Middle frontal gyrus (tissue), 1 donor: ENCODE measurements at regions not wholly inside any gene's neighbourhood (a gene's known extent, or its start where the extent isn't known, plus 50 kb on each side); places are given as distances from the start of the nearest gene placed in this dataset.
"Not testable (repeated sequence)": the region's sequence is repeated elsewhere in the genome, so short reads cannot be mapped to it uniquely, and the experiment has no call there.

ENCODE experiments used
- DNase-seq: peaks from one replicate; pipeline ENCODE4 v3.0.0-alpha.2; 2015; ENCODE audit warnings: low spot score; ENCODE audit errors: extremely low spot score

- DNase-seq, result no peak
Observed at GRCh38 chr4:124143632-124144031, 568.9 kb downstream of the ANKRD50 start.

- DNase-seq, result no peak
Observed at GRCh38 chr4:124144238-124144654, 568.3 kb downstream of the ANKRD50 start.

GRCh38 chr4:124146068-124146467 is 566.5 kb downstream of the ANKRD50 start:
- DNase-seq, result no peak

GRCh38 chr4:124151031-124151430 is 561.5 kb downstream of the ANKRD50 start:
- DNase-seq, result no peak

GRCh38 chr4:124152132-124152531 is 560.4 kb downstream of the ANKRD50 start:
- no peak for DNase-seq

GRCh38 chr4:124155239-124155638 is 557.3 kb downstream of the ANKRD50 start:
- no peak for DNase-seq

- DNase-seq, result no peak
Observed at GRCh38 chr4:124157396-124158083, 555.0 kb downstream of the ANKRD50 start.

GRCh38 chr4:124163401-124163800 is 549.1 kb downstream of the ANKRD50 start:
- DNase-seq, result no peak

- DNase-seq, result no peak
Observed at GRCh38 chr4:124167602-124168001, 544.9 kb downstream of the ANKRD50 start.

GRCh38 chr4:124169524-124169923 is 543.0 kb downstream of the ANKRD50 start:
- not testable (repeated sequence) for DNase-seq

GRCh38 chr4:124173912-124174311 is 538.6 kb downstream of the ANKRD50 start:
- DNase-seq, result no peak

- DNase-seq, result no peak
Observed at GRCh38 chr4:124177647-124178425, 534.7 kb downstream of the ANKRD50 start.

- no peak for DNase-seq
Observed at GRCh38 chr4:124178449-124179021, 534.0 kb downstream of the ANKRD50 start.

- DNase-seq, result no peak
Observed at GRCh38 chr4:124179506-124180186, 532.9 kb downstream of the ANKRD50 start.

GRCh38 chr4:124181039-124181438 is 531.5 kb downstream of the ANKRD50 start:
- DNase-seq, result no peak

- DNase-seq, result no peak
Observed at GRCh38 chr4:124183231-124183630, 529.3 kb downstream of the ANKRD50 start.

- DNase-seq, result no peak
Observed at GRCh38 chr4:124183926-124184325, 528.6 kb downstream of the ANKRD50 start.

- DNase-seq, result no peak
Observed at GRCh38 chr4:124184792-124185191, 527.7 kb downstream of the ANKRD50 start.

GRCh38 chr4:124188595-124188994 is 523.9 kb downstream of the ANKRD50 start:
- no peak for DNase-seq

- DNase-seq, result no peak
Observed at GRCh38 chr4:124189545-124189944, 523.0 kb downstream of the ANKRD50 start.

GRCh38 chr4:124191329-124191728 is 521.2 kb downstream of the ANKRD50 start:
- no peak for DNase-seq

- no peak for DNase-seq
Observed at GRCh38 chr4:124192544-124192943, 520.0 kb downstream of the ANKRD50 start.
